HG03432 (cell line): ENCODE measurements at regions not wholly inside any gene's neighbourhood (a gene's known extent, or its start where the extent isn't known, plus 50 kb on each side); places are given as distances from the start of the nearest gene placed in this dataset.

Source experiments
- ATAC-seq: cut with Tn5 transposase; IDR thresholded peaks from one replicate; pipeline ENCODE4 v1.9.1; 2021; ENCODE audit warnings: mild to moderate bottlenecking, moderate library complexity; ENCODE audit not compliant: unreplicated experiment

DNA sequence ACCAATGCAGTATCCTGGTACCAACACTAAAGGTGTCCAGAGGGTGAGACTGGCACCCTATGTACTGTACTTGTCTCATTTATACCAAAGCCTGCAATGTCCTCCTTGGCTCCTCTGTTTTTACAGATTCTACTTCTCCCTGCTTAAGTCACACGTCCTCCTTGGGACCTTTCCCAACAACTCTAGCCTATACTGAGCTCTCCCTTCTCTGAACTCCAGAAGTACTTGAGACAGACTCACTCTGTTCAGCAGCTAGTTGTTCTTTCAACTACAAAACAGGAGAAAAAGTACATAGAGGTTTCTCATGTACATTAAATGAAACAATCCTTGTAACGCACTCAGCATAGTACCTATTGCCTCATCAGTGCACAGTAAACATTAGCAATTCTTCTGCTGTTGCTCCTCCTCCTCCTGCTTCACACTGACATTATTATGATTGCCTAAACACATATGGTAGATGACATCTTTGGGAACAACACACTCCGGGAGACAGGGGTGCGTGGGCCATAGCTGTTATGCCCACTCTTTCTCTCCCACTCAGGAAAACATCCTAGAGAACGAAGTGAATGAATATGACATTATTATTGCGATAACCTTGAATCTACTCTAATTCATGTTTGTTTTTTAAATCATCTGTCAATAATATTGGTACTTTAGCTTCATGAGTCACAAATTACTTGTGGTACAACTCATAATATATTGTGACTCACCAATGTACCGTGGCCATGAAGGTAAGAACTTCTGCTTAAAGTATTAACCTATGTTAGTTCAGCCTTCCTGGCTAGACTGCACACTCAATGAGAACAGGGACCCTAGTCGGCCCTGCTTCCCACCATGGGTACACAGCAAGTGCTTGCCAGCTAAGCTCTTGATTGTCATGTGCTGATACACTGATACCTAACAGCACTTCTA lies 180.3 kb upstream of the ADRA1B start:
- ATAC-seq, result no peak

DNA sequence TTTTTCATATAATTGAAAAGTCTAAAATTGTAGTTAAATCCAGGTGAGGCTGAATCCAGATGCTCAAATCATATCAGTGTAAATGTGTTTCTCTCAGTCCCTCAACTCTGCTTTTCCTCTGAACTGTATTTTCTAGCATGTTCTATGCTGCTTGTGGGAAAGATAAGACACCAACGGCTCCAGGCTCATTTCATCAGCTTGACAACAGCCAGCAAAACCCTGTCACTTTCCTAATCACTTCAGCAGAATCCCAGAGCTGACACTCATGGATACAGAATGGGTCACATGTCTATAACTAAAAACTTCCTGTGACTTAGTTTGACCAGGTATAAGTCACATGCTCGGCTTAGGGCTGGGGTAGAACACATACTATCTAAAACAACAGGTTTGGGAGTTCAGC lies 179.4 kb upstream of the ADRA1B start:
- ATAC-seq, result no peak

DNA sequence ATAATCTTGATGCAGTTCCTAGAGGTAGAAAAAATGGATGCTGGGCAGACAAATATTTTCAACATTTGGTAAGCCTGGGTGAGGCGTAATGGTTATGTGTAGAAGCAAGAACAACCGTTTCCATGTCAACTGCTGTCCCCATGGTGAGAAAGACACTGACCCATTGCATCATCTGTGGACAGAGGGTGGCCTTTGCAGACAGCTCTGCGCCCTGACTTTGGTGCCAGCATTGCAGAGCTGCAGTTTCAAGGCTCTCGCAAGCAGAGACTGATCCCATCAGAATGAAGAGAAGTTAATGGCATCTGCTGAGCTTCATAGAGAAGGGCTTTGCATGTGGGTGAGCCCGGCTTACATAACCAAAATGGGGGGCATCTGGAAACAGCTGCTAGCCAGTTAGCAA lies 179.0 kb upstream of the ADRA1B start:
- ATAC-seq, result no peak

DNA sequence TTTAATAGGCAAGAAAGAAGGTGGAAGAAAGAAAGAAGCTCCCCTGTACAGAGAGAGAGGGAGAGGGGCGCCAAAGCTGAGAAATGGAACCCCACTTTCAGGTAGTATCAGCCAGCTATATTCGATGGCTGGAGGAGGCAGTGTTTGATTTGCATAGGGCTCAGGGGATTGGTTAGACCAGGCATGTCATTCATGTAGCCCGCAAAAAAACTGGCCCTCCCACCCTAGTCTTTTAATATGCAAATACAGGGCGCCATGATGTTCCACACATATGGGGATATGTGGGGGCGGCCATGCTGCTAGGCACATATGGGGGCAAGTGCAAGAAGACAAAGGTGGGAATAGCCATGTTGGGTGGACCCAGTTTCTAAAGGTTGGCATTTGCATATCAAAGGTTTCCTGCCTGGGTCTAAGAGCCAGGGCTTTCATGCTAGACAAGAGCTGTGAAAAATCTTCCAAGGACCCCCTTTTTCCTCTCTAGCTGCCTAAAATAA lies 174.4 kb upstream of the ADRA1B start:
- ATAC-seq, result no peak

DNA sequence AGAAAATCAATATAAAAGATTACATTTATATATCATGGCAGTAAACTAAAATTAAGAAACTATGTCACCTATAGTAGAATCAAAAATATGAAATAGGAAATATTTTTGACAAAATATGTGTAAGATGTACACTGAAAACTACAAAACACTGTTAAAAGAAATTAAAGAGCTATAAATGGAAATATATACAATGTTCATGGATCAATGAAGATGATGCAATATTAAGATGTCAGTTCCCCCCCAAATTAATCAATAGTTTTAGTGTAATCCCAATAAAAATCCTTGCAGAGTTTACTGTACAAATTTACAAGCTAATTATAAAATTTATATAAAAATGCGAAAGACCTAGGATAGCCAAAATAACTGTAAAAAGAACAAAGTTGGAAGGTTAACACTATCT lies 173.0 kb upstream of the ADRA1B start:
- ATAC-seq, result no peak

DNA sequence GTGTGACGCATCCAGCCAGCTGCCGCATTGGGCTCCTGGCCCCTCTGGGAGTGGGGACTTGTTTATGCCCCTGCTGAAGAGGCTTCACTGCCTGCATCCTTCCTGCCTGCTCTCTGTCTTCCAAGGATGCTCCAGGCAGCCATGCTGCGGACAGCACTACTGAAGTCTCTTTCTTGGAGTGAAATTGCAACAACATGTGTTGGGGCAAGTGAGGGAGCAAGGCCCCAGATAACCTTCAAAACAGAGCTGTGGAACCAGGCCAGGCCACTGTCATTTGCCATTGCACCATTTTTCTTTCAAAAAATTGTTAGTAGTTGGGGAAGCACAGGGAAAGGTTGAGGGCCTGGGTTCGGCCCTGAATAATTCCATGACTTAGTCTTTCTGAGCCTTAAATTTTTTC lies 169.6 kb upstream of the ADRA1B start:
- ATAC-seq, result no peak

DNA sequence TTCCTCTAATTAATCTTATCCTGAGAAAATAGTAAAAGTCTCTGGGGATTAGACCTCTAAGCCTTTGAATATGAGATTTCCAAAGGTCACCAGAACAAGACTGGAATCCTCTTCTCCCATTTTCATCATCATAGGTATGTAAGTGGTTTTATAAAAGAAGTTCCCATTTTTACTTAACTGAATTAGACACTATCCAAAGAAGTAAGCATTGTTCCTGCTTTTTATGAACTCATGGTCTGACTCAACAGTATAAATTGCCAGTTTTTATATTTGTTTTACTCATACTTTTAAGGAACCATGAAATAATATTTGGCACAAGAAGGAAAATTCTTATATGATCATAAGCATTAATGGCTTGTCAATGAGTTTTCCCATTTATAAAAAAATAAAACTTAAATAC lies 167.1 kb upstream of the ADRA1B start:
- no peak for ATAC-seq

DNA sequence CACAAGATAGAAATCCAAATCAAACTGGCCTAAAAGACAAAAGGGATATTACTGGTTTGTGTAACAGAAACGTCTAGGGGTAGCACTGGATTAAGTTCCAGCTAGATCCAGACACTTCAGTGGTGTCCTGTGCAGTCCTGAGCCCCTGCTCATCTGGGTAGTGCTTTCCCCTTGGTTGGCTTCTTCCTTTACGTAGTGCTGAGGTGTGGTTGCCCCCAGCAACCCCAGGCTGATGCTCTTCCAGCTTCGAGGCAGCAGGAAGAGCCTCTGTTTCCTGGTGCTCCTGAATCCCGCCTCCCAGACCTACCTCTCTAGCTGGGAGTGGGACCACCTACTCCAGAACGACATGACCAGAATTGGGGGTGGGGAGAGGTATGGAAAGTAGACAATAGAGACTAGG lies 166.1 kb upstream of the ADRA1B start:
- ATAC-seq, result no peak

DNA sequence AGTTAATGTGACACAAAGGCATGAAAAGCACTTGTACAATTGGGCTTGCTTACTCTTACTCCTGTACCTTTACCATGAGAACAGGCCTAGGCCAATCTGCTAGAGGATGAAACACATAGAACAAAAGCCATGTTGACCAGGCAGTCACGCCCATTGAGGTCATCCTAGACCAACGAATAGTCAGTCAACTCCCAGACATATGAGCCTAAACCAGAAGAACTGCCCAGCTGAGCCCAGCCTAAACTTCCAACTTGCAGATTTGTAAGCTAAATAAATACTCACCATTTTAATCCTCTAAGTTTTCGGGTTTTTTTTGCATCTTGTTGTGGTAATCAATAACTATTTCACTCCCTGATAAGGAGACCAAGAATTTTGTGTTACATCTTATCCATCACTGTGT lies 164.8 kb upstream of the ADRA1B start:
- no peak for ATAC-seq

DNA sequence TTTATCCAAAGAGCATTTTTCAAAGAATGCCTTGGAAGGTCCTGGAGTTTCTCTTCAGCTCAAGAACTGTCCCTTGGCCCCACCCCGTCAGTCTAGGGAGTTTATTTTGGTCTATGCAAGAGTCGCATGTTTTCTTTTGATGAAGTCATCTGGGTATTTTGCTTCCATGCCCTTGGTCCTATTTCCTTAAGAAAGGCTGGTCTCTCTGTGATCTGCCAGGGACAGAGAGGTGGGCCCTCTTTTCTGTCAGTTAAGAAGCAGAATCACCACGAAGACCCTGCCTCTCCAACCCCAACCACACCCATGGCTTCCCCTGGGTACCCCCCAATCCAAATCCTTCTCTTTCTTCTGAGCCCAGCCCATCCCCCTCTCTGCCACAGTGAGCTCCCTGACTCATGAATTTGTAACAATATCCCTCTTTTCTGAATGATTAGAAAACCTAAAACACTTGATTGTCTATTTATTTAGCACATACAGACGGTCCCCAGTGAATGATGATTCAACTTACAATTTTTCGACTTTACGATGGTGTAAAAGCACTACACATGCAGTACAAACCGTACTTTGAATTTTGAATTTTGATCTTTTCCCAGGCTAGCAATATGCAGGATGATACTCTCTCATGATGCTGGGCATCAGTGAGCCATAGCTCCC lies 163.5 kb upstream of the ADRA1B start:
- no peak for ATAC-seq

DNA sequence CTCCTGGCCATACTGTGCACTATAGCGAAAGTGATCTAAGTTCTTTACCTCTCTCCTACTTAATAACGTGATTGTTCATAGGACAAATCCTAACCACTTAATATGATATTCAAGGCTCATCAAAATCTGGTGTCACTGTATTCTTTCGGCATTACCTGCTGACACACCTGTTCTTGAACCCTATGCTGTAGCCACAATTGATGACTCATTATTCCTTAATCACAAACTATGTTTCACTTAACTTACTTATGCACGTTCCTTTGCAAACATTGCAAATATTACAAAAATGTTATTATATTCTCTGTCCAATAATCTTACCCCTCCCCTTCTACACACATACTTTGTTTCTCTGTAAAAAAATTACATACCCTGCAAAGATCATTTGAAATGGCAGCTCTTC lies 158.1 kb upstream of the ADRA1B start:
- ATAC-seq, result no peak

DNA sequence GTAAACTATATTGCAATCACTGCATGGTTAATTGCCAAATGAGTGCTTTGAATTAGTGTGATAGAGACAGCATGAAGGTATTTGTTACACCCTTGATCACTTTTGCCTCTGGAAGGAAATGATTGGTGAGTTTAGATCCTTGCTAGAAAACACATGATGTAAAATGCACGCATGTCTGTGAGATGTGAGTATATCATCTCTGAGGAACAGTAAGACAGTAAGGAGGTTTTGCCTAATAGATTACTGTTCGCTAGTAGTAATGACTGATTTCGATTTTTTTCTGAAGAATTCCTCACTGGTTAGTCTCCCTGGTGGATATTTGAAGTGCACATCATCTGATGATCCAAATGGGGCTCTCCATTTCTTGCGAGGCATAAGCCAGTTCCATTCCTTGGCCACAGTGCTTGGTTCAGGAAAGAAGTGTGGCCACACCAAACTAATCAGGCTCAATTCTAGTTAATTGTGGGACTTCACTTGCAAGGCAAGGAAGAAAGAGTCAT lies 156.4 kb upstream of the ADRA1B start:
- no peak for ATAC-seq

DNA sequence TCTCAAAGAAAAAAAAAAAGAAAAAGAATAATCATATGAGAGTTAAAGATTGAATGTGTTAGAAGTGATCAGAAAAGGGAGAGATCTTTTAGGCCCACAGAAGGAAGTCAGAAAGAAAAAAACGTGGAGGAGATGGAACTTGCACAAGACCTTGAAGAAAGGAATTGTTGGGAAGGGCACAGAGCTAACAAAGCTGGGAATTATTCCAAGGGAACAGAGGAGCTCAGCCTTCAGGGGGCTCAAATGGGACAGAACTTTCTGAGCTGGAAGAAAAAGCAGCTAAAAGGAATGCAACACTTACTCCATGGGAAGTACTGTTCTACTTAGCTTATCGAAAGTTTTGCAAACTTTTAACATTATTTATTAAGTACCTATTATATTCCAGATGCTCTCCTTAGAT lies 153.4 kb upstream of the ADRA1B start:
- ATAC-seq, result no peak

DNA sequence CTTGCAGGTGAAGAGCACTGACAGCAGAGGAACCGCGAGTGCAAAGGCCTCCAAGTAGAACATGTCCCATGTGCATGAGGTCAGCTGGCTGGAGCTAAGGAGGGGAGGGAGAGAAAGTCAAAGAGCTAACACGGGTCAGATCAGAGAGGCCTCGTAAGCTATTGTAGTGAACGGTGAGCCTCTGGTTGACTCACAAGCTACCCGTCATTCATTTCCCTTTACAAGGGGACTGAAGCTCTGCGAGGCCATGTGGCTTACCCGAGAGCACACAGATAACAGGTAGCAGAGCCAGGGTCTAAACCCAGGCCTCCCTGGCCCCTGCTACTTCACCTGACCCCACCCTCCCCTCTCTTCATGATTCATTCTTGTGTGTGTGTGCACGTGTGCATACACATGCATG lies 152.7 kb upstream of the ADRA1B start:
- ATAC-seq, result no peak

DNA sequence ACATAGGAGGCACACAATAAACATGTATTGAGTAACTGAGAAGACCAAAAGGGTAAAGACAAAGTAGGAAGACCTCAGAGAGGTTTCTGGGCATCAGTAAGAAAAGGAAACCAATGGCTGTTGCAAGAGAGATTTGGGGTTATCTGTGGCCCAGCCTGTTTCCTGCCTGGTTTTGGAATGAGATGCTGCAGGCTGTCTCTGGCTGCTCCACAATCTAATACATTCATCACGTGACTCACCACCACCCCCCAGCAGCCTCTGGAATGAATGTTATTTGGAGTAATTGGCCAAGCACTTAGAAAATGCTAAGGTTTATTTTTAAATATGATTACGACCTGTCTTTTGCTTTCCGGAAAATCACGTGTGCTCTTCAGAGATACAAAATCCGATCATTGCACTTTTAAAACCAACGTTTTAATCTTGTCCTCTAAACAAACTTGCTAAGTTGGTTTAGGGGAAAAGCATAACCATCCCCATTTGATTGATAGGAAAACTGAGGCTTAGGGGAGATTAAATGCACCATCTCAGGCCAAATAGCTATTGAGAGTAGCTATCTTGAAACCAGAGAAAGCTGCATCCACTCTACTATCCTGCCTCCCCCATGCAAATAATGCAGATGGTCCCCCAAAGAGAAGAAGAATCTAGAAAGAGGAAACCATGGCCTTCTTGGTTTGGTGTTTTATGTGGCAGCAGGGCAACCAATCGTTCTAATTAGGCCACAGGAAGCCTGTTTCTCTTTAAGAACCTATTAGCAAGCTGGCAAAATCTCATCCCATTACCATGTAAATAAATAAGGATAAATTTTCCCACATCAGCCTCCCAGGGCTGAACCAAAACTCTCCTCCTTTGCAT lies 151.8 kb upstream of the ADRA1B start:
- ATAC-seq, result no peak

DNA sequence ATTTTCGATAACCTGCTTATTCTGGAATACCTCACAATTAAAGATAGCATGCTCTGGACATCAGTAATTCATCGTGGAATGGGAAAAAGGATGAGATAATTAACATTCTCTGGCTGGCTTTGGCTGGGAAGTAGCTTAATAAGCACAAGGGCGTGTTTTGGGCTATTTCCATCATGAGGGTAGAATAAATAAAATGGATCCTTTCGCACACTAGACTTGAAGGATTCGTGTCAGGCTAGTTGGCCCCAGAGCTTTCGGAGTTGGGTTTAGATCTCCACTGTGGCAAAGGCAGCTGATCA lies 151.2 kb upstream of the ADRA1B start:
- ATAC-seq, result no peak

DNA sequence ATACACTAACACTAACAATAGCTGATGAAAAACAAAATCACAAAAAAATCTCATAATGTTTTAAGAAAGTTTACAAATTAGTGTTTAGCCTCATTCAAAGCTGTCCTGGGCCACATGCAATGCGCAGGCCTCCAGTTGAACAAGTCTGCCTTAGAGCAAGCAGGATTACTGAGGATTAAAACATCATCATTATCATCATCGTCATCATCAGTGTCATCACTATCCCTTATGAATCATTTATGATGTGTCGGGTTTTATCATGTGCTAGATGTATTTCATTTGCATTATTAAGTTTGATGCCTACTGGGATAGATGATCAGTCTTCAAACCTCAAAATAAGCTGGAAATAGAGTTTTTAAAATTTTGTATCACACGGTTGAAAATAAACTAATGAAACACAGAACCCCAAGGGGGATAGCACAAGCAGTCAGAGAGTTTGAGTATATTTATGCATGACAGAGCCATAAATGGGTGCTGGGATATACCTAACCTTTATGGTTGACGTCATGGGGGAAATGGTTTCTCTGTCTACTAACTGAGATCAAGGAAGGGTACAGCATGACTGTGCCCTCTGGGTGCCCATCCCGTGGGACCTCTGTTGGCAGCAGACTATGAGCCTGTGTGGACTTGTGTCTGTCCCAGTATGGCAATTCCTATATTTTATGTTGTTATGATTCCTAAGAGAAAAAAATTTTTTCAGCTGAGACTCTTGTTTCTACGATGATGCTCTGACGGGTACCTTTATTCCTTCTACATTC lies 150.3 kb upstream of the ADRA1B start:
- no peak for ATAC-seq

DNA sequence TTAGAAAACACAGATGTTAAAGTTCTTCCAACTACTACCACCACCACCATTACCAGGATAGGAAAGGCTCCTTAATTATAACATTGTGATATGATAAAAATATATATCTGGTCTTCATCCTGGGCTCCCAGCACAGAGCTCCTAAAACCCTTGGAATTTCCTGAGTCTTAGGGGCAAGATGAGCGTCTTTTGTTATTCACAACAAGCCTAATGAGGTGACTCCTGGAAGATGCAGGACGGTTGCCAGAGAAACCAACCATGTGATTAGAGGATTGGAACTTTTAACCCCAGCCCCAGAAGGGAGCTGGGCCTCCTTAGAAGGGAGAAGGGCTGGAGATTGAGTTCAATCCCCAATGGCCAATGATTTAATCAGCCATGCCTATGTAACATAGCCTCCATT lies 148.0 kb upstream of the ADRA1B start:
- ATAC-seq, result no peak

DNA sequence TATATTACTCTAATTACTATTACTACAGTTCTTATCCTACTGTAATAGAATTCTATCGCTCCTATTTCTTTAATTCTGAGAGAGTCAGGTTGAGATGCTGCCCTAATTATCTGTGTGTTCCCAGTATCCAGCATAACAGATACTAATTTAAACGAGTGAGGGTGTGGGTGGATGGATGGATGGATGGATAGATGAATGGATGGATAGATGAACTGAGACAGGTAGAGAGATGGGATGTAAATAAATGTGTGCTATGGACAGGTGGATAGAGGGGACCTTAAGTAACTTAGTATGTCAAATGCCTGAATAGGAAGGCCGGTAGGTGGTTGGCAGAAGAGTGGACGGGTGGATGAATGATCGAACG lies 143.6 kb upstream of the ADRA1B start:
- no peak for ATAC-seq

DNA sequence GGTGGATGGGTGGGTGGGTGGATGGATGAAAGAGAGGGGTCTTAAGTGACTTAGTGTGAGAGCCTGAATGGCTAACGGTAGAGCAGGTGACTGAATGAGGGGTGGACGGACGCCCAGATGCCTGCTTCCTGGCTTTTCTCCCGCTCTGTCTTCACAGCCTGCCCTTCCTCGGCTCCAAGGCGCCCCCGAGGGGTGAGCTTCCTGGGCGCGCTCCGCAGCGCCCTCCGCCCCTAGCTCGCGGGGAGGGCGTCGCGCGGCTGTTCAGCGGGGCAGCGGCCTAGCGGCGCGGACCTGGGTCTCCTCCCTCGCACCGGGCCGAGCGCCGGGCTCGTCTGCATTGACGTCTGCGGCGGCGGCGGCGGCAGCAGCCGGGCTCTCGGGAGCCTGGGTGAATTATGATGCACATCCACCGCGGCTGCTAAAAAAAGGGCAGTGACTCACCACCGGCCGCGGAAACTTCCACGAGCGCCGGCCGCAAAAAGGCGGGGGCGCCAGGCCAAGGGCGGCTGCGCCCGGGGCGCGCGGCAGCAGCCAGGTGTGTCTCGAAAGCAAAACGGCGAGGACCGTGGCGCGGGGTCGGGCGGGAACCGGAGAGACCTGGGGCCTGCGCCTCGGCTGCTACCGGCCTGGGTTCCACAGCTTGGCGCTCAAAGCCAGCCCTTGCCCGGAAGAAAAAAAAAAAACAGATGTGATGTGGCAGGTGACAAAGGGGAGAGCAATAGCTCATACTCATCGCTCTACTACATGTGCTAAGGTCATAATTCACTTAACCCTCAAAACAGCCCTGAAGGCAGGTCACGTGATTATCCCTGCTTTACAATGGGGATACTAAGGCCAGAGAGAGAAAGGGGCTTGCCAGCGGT lies 143.0 kb upstream of the ADRA1B start:
- ATAC-seq, result peak; percentile 93
